ENCODE measurements at regions not wholly inside any gene's neighbourhood (a gene's known extent, or its start where the extent isn't known, plus 50 kb on each side); places are given as distances from the start of the nearest gene placed in this dataset.

DNA sequence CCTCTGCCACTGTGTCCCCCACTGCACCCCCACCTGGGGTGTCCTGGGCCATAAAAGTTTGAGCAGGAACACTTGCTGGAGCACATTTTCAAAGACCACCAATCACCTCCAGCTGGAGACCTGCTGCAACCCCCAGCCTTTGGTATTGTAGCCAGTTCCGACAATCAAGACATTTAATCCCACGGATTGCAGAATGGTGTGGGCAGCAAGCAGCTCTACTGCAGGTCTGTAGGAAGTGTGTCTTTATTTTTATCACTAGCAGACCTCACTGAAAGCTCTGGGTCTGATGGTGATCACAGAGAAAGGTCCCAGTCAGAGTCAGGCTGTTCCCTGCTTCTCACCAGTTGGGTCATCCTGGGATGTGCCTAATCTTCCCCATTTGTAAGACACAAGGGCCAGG, 167.1 kb upstream of the ECI2 start:
- TF ChIP-seq POLR2A (IDR thresholded peaks at IDR 0.05; ENCODE audit: low read depth) (no peak), POLR2AphosphoS5 (IDR thresholded peaks at IDR 0.05) (no peak), EP300 (IDR thresholded peaks at IDR 0.05) (no peak)
- TF ChIP-seq, protein P1, sequence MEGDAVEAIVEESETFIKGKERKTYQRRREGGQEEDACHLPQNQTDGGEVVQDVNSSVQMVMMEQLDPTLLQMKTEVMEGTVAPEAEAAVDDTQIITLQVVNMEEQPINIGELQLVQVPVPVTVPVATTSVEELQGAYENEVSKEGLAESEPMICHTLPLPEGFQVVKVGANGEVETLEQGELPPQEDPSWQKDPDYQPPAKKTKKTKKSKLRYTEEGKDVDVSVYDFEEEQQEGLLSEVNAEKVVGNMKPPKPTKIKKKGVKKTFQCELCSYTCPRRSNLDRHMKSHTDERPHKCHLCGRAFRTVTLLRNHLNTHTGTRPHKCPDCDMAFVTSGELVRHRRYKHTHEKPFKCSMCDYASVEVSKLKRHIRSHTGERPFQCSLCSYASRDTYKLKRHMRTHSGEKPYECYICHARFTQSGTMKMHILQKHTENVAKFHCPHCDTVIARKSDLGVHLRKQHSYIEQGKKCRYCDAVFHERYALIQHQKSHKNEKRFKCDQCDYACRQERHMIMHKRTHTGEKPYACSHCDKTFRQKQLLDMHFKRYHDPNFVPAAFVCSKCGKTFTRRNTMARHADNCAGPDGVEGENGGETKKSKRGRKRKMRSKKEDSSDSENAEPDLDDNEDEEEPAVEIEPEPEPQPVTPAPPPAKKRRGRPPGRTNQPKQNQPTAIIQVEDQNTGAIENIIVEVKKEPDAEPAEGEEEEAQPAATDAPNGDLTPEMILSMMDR (IDR thresholded peaks at IDR 0.05), result no peak
